KMS-11 (cell line): ENCODE measurements at regions not wholly inside any gene's neighbourhood (a gene's known extent, or its start where the extent isn't known, plus 50 kb on each side); places are given as distances from the start of the nearest gene placed in this dataset.

Experiments used
- H2AFZ ChIP-seq: fragments of 200-600 bp; sonication (generic); 2 replicates; pipeline ENCODE4 v1.6.1; 2016; ENCODE audit warnings: antibody characterized with exemption, mixed run types, low read depth
- H3K27ac ChIP-seq: fragments of 200-600 bp; sonication (generic); 2 replicates; pipeline ENCODE4 v1.6.1; 2016; ENCODE audit warnings: mild to moderate bottlenecking, mixed run types
- H3K27me3 ChIP-seq: fragments of 200-600 bp; sonication (generic); 2 replicates; pipeline ENCODE4 v1.6.1; 2017; ENCODE audit warnings: mild to moderate bottlenecking, low read depth, mixed run types, moderate library complexity; ENCODE audit not compliant: insufficient read depth
- H3K36me3 ChIP-seq: fragments of 200-600 bp; sonication (generic); 2 replicates; pipeline ENCODE4 v1.6.1; 2017; ENCODE audit warnings: mild to moderate bottlenecking, mixed run types; ENCODE audit not compliant: insufficient read depth
- H3K4me1 ChIP-seq: fragments of 200-600 bp; sonication (generic); 2 replicates; pipeline ENCODE4 v1.6.1; 2016; ENCODE audit warnings: mild to moderate bottlenecking, low read depth, mixed run types; ENCODE audit not compliant: poor library complexity, severe bottlenecking
- H3K4me2 ChIP-seq: fragments of 200-600 bp; sonication (generic); 2 replicates; pipeline ENCODE4 v1.7.0; 2016; ENCODE audit warnings: mild to moderate bottlenecking, mixed run types
- H3K4me3 ChIP-seq: fragments of 200-600 bp; sonication (generic); IDR thresholded peaks from 2 replicates; pipeline ENCODE4 v1.6.1; 2017; ENCODE audit warnings: low read depth, low read length, mixed read lengths; ENCODE audit not compliant: insufficient read depth
- H3K79me2 ChIP-seq: fragments of 200-600 bp; sonication (generic); 2 replicates; pipeline ENCODE4 v1.6.1; 2016; ENCODE audit warnings: low read depth, mixed run types; ENCODE audit not compliant: insufficient read depth
- H3K9ac ChIP-seq: fragments of 200-600 bp; sonication (generic); 2 replicates; pipeline ENCODE4 v1.6.1; 2016; ENCODE audit warnings: mild to moderate bottlenecking, mixed run types
- H4K20me1 ChIP-seq: fragments of 200-600 bp; sonication (generic); 2 replicates; pipeline ENCODE4 v1.6.1; 2016; ENCODE audit warnings: mild to moderate bottlenecking, mixed run types; ENCODE audit not compliant: insufficient read depth
- CTCF ChIP-seq: fragments of 200-600 bp; sonication (generic); conservative IDR thresholded peaks from 2 replicates; pipeline ENCODE4 v1.6.1; 2017; ENCODE audit warnings: low read depth, mild to moderate bottlenecking, antibody characterized with exemption, low read length, moderate library complexity, mixed read lengths

- no peak for TF ChIP-seq CTCF
- Histone ChIP-seq H3K4me3 (no peak overlapping the region), H3K27me3 (no peaks in the 10 kb centered on the region), H3K4me1 (no peaks in the 10 kb centered on the region), H3K27ac (no peak overlapping the region), H3K79me2 (no peaks in the 10 kb centered on the region), H3K36me3 (no peaks in the 10 kb centered on the region), H3K9ac (no peak overlapping the region), H2AFZ (no peak overlapping the region), H3K4me2 (no peak overlapping the region), H4K20me1 (no peaks in the 10 kb centered on the region)
Measured at GRCh38 chr10:112896722-112897121, 53.3 kb upstream of the TCF7L2 start.

GRCh38 chr10:112898540-112899390 is 51.3 kb upstream of the TCF7L2 start:
- Histone ChIP-seq H3K27ac (no peak overlapping the region), H3K4me2 (no peak overlapping the region), H3K4me1 (no peaks in the 10 kb centered on the region), H3K79me2 (no peaks in the 10 kb centered on the region), H3K4me3 (no peak overlapping the region), H3K36me3 (no peaks in the 10 kb centered on the region), H4K20me1 (no peaks in the 10 kb centered on the region), H2AFZ (no peak overlapping the region), H3K9ac (no peak overlapping the region), H3K27me3 (no peaks in the 10 kb centered on the region)
- TF ChIP-seq CTCF, result no peak

- Histone ChIP-seq H3K27ac (no peak overlapping the region), H3K4me3 (no peak overlapping the region), H2AFZ (no peak overlapping the region), H3K4me1 (no peaks in the 10 kb centered on the region), H3K79me2 (no peaks in the 10 kb centered on the region), H3K27me3 (no peaks in the 10 kb centered on the region), H3K4me2 (no peak overlapping the region), H3K36me3 (no peaks in the 10 kb centered on the region), H3K9ac (no peak overlapping the region), H4K20me1 (no peaks in the 10 kb centered on the region)
- no peak for TF ChIP-seq CTCF
Measured at GRCh38 chr10:112899391-112900065, 50.5 kb upstream of the TCF7L2 start.
